Sciatic nerve (tissue), 2 donors: ENCODE measurements at regions not wholly inside any gene's neighbourhood (a gene's known extent, or its start where the extent isn't known, plus 50 kb on each side); places are given as distances from the start of the nearest gene placed in this dataset.
"Not testable (repeated sequence)": the region's sequence is repeated elsewhere in the genome, so short reads cannot be mapped to it uniquely, and the experiment has no call there.

Source experiments
- ATAC-seq: fragments of 200-7000 bp; cut with Tn5 transposase; one replicate; pipeline ENCODE4 v1.9.1; 2020; ENCODE audit warnings: mild to moderate bottlenecking, moderate library complexity
- DNase-seq: peaks from one replicate; pipeline ENCODE4 v3.0.0-alpha.2; 2020; ENCODE audit warnings: low spot score
- intact Hi-C: fragments of 100-400 bp; cut with DNase I; formaldehyde crosslinking; loops from one replicate; pipeline ENCODE4 v1.14.2; 2022
- donor health status: DM: no; HTN: no; CAD: no.
- donor health status: DM: no; HTN: no; CAD: no.

- no peak for ATAC-seq
- intact Hi-C loops: no loop called here
- DNase-seq: no peak
Measured at GRCh38 chr21:27532076-27532475, 565.2 kb upstream of the ADAMTS5 start.

GRCh38 chr21:27528697-27529096 is 561.8 kb upstream of the ADAMTS5 start:
- DNase-seq: no peak
- intact Hi-C loops: no loop called here
- no peak for ATAC-seq

- DNase-seq (no peak), ATAC-seq (no peak)
- intact Hi-C loops: no loop called here
Measured at GRCh38 chr21:27526451-27526850, 559.6 kb upstream of the ADAMTS5 start.

- no peak for ATAC-seq
- no peak for DNase-seq
- intact Hi-C loops: no loop called here
Measured at GRCh38 chr21:27525780-27526179, 558.9 kb upstream of the ADAMTS5 start.

- ATAC-seq: no peak
- intact Hi-C loops: no loop called here
- DNase-seq: no peak
Measured at GRCh38 chr21:27519361-27519760, 552.5 kb upstream of the ADAMTS5 start.

- ATAC-seq, DNase-seq, intact Hi-C loops: not testable (repeated sequence)
Measured at GRCh38 chr21:27517177-27517576, 550.3 kb upstream of the ADAMTS5 start.

GRCh38 chr21:27515676-27516075 is 548.8 kb upstream of the ADAMTS5 start:
- DNase-seq (no peak), ATAC-seq (no peak)
- intact Hi-C loops: no loop called here

- intact Hi-C loops: no loop called here
- ATAC-seq: no peak
- DNase-seq: no peak
Measured at GRCh38 chr21:27513825-27514224, 546.9 kb upstream of the ADAMTS5 start.

- no peak for DNase-seq
- ATAC-seq: no peak
- intact Hi-C loops: no loop called here
Measured at GRCh38 chr21:27513016-27513415, 546.1 kb upstream of the ADAMTS5 start.

- intact Hi-C loops: no loop called here
- ATAC-seq (no peak), DNase-seq (no peak)
Measured at GRCh38 chr21:27511233-27511632, 544.3 kb upstream of the ADAMTS5 start.

- intact Hi-C loops: no loop called here
- no peak for DNase-seq
- peak; percentile 54 for ATAC-seq
Measured at GRCh38 chr21:27507695-27508094, 540.8 kb upstream of the ADAMTS5 start.

- ATAC-seq (peak; percentile 49), DNase-seq (no peak)
- intact Hi-C loops: no loop called here
Measured at GRCh38 chr21:27505516-27505915, 538.6 kb upstream of the ADAMTS5 start.

GRCh38 chr21:27502801-27503200 is 535.9 kb upstream of the ADAMTS5 start:
- ATAC-seq (no peak), DNase-seq (no peak)
- intact Hi-C loops: no loop called here

- ATAC-seq: no peak
- no peak for DNase-seq
- intact Hi-C loops: no loop called here
Measured at GRCh38 chr21:27498025-27498424, 531.1 kb upstream of the ADAMTS5 start.

- intact Hi-C loops: no loop called here
- ATAC-seq (no peak), DNase-seq (no peak)
Measured at GRCh38 chr21:27495836-27496235, 528.9 kb upstream of the ADAMTS5 start.

- no peak for DNase-seq
- intact Hi-C loops: no loop called here
- no peak for ATAC-seq
Measured at GRCh38 chr21:27493542-27493941, 526.7 kb upstream of the ADAMTS5 start.

GRCh38 chr21:27487676-27488075 is 520.8 kb upstream of the ADAMTS5 start:
- DNase-seq (no peak), ATAC-seq (no peak)
- intact Hi-C loops: no loop called here

- ATAC-seq (no peak), DNase-seq (no peak)
- intact Hi-C loops: no loop called here
Measured at GRCh38 chr21:27480841-27481261, 514.0 kb upstream of the ADAMTS5 start.

- no peak for ATAC-seq
- intact Hi-C loops: no loop called here
- no peak for DNase-seq
Measured at GRCh38 chr21:27477296-27477695, 510.4 kb upstream of the ADAMTS5 start.

GRCh38 chr21:27476696-27477095 is 509.8 kb upstream of the ADAMTS5 start:
- DNase-seq (no peak), ATAC-seq (peak; percentile 80)
- intact Hi-C loops: no loop called here

GRCh38 chr21:27475363-27475955 is 508.6 kb upstream of the ADAMTS5 start:
- ATAC-seq (no peak), DNase-seq (no peak)
- intact Hi-C loops: no loop called here

- intact Hi-C loops: no loop called here
- no peak for ATAC-seq
- DNase-seq: no peak
Measured at GRCh38 chr21:27467366-27467765, 500.5 kb upstream of the ADAMTS5 start.
